GM18502 (cell line): ENCODE measurements at regions not wholly inside any gene's neighbourhood (a gene's known extent, or its start where the extent isn't known, plus 50 kb on each side); places are given as distances from the start of the nearest gene placed in this dataset.

Experiments used
- ATAC-seq: cut with Tn5 transposase; IDR thresholded peaks from one replicate; pipeline ENCODE4 v1.9.1; 2021; ENCODE audit warnings: mild to moderate bottlenecking; ENCODE audit not compliant: unreplicated experiment, poor library complexity

- no peak for ATAC-seq
Measured at GRCh38 chr13:106145997-106146864, 389.2 kb downstream of the EFNB2 start.

- ATAC-seq = no peak
Measured at GRCh38 chr13:106145070-106145469, 390.4 kb downstream of the EFNB2 start.

- no peak for ATAC-seq
Measured at GRCh38 chr13:106143930-106144709, 391.3 kb downstream of the EFNB2 start.

- no peak for ATAC-seq
Measured at GRCh38 chr13:106143392-106143791, 392.1 kb downstream of the EFNB2 start.

GRCh38 chr13:106140476-106140875 is 395.0 kb downstream of the EFNB2 start:
- ATAC-seq = no peak

- ATAC-seq = no peak
Measured at GRCh38 chr13:106139942-106140341, 395.5 kb downstream of the EFNB2 start.

- ATAC-seq = no peak
Measured at GRCh38 chr13:106139377-106139776, 396.1 kb downstream of the EFNB2 start.

- ATAC-seq = no peak
Measured at GRCh38 chr13:106138620-106139019, 396.8 kb downstream of the EFNB2 start.

GRCh38 chr13:106133025-106133424 is 402.4 kb downstream of the EFNB2 start:
- ATAC-seq = no peak

- no peak for ATAC-seq
Measured at GRCh38 chr13:106132216-106132615, 403.2 kb downstream of the EFNB2 start.

GRCh38 chr13:106129993-106130392 is 405.5 kb downstream of the EFNB2 start:
- no peak for ATAC-seq

GRCh38 chr13:106129273-106129672 is 406.2 kb downstream of the EFNB2 start:
- ATAC-seq = no peak

- no peak for ATAC-seq
Measured at GRCh38 chr13:106122234-106122633, 413.2 kb downstream of the EFNB2 start.

- no peak for ATAC-seq
Measured at GRCh38 chr13:106121173-106121754, 414.2 kb downstream of the EFNB2 start.

GRCh38 chr13:106118996-106119395 is 416.5 kb downstream of the EFNB2 start:
- ATAC-seq = no peak

- ATAC-seq = no peak
Measured at GRCh38 chr13:106118050-106118449, 417.4 kb downstream of the EFNB2 start.

GRCh38 chr13:106117640-106118039 is 417.8 kb downstream of the EFNB2 start:
- no peak for ATAC-seq

- ATAC-seq = no peak
Measured at GRCh38 chr13:106117035-106117434, 418.4 kb downstream of the EFNB2 start.

GRCh38 chr13:106115081-106115480 is 420.4 kb downstream of the EFNB2 start:
- ATAC-seq = no peak

GRCh38 chr13:106113796-106114195 is 421.7 kb downstream of the EFNB2 start:
- ATAC-seq = no peak

GRCh38 chr13:106112191-106112590 is 423.3 kb downstream of the EFNB2 start:
- ATAC-seq = no peak
